HepG2 (cell line): ENCODE measurements at regions not wholly inside any gene's neighbourhood (a gene's known extent, or its start where the extent isn't known, plus 50 kb on each side); places are given as distances from the start of the nearest gene placed in this dataset.

Source experiments
- ATAC-seq: fragments of 200-7000 bp; cut with Tn5 transposase; 3 replicates; pipeline ENCODE4 v1.9.1; 2020; ENCODE audit warnings: mild to moderate bottlenecking, moderate library complexity
- BruUV-seq: library from RNA; stranded (reverse); fragments of 400-500 nt; replicated peaks from 2 replicates; lab custom pipeline; 2021; lab: Mats Ljungman, UMichigan
- CTCF ChIA-PET: fragments of 300-600 bp; formaldehyde crosslinking; extraction: SDS; loops from one replicate; lab custom pipeline; 2021; ENCODE audit warnings: low total read pairs, inconsistent platforms, low intra/inter-chr PET ratio; lab: Yijun Ruan, JAX
- POLR2A ChIA-PET: fragments of 350-600 bp; sonication (Branson Sonifier 250); formaldehyde crosslinking; loops from one replicate; lab custom pipeline; 2020; ENCODE audit warnings: antibody characterized with exemption, inconsistent platforms; lab: Yijun Ruan, JAX
- DNase-seq: peaks from one replicate; pipeline ENCODE4 v3.0.0-alpha.2; 2015; ENCODE audit warnings: low spot score
- FAIRE-seq: peaks from 3 replicates; lab custom pipeline; 2011; peaks lifted over from hg19 to GRCh38; lab: Jason Lieb, UNC
- H2AFZ ChIP-seq: one replicate; pipeline ENCODE4 v1.6.1; 2011; ENCODE audit warnings: low read length, inconsistent platforms
- H3K27ac ChIP-seq: fragments of 300-600 bp; 3 replicates; pipeline ENCODE4 v1.8.0; 2011; ENCODE audit warnings: mixed run types, mild to moderate bottlenecking, mixed read lengths, low read length, inconsistent platforms; ENCODE audit not compliant: insufficient read depth; ENCODE audit errors: extremely low read length
- H3K27me3 ChIP-seq, 2 experiments: fragments of 200-600 bp in 1 of 2; 2 replicates in 1 of 2; 3 replicates in 1 of 2; pipeline versions ENCODE4 v1.6.0 to v1.8.0; 2011; ENCODE audit warnings: low read length in 2 of 2, mild to moderate bottlenecking in 2 of 2, moderate library complexity in 2 of 2, inconsistent platforms in 1 of 2; ENCODE audit not compliant: insufficient read depth in 2 of 2, control insufficient read depth in 1 of 2
- H3K36me3 ChIP-seq, 2 experiments: fragments of 200-600 bp in 1 of 2; replicated peaks in 1 of 2; 2 replicates in 1 of 2; 3 replicates in 1 of 2; pipeline versions ENCODE4 v1.5.1 to v1.8.0; 2011; ENCODE audit warnings: low read length in 2 of 2, inconsistent platforms in 1 of 2; ENCODE audit not compliant: insufficient read depth in 2 of 2, control insufficient read depth in 1 of 2
- H3K4me1 ChIP-seq: 2 replicates; pipeline ENCODE4 v1.5.1; 2012; ENCODE audit warnings: low read length, inconsistent platforms; ENCODE audit not compliant: insufficient read depth
- H3K4me2 ChIP-seq: 2 replicates; pipeline ENCODE4 v1.6.0; 2011; ENCODE audit warnings: low read depth, low read length, inconsistent platforms
- H3K4me3 ChIP-seq, 3 experiments: fragments of 200-600 bp in 1 of 3; sonication (generic), shearing (Covaris generic) in 1 of 3; replicated peaks in 1 of 3; 2 replicates each; pipeline ENCODE4 v1.5.1; 2011 to 2016; ENCODE audit warnings: low read length in 3 of 3, inconsistent platforms in 2 of 3, low read depth in 2 of 3, mild to moderate bottlenecking in 2 of 3, control low read depth in 1 of 3, mixed read lengths in 1 of 3; ENCODE audit not compliant: insufficient read depth in 1 of 3
- H3K79me2 ChIP-seq: one replicate; pipeline ENCODE4 v1.6.1; 2011; ENCODE audit warnings: low read length, inconsistent platforms; ENCODE audit not compliant: insufficient read depth
- H3K9ac ChIP-seq: 2 replicates; pipeline ENCODE4 v1.6.0; 2011; ENCODE audit warnings: mild to moderate bottlenecking, low read depth, low read length, inconsistent platforms; ENCODE audit not compliant: insufficient read depth
- H3K9me3 ChIP-seq: 2 replicates; pipeline ENCODE4 v1.5.1; 2012; ENCODE audit warnings: mild to moderate bottlenecking, low read length
- H4K20me1 ChIP-seq: 2 replicates; pipeline ENCODE4 v1.6.0; 2011; ENCODE audit warnings: inconsistent platforms, mild to moderate bottlenecking, low read length, moderate library complexity; ENCODE audit not compliant: insufficient read depth
- ATM ChIP-seq: fragments of 450-650 bp; IDR thresholded peaks from 2 replicates; pipeline ENCODE4 v1.7.1; 2017; ENCODE audit warnings: mild to moderate bottlenecking, borderline replicate concordance
- CHCHD3 ChIP-seq: sonication (generic); formaldehyde crosslinking; IDR thresholded peaks from 2 replicates; pipeline ENCODE4 v1.8.0; 2022; ENCODE audit warnings: mild to moderate bottlenecking, missing genetic modification reagents, moderate library complexity
- FOSL1 ChIP-seq: sonication (generic); formaldehyde crosslinking; IDR thresholded peaks from 2 replicates; pipeline ENCODE4 v1.9.0; 2021; ENCODE audit warnings: missing genetic modification reagents, borderline replicate concordance
- NFIC ChIP-seq: IDR thresholded peaks from 2 replicates; pipeline ENCODE4 v1.6.1; 2012; ENCODE audit warnings: mild to moderate bottlenecking, low read length, inconsistent platforms
- NR1H2 ChIP-seq: sonication (generic); formaldehyde crosslinking; IDR thresholded peaks from 2 replicates; pipeline ENCODE4 v1.8.1; 2022; ENCODE audit warnings: low read depth, missing genetic modification reagents, borderline replicate concordance
- ZFYVE20 ChIP-seq: sonication (generic); formaldehyde crosslinking; IDR thresholded peaks from 2 replicates; pipeline ENCODE4 v1.8.0; 2023; ENCODE audit warnings: low read depth, mild to moderate bottlenecking, moderate library complexity, missing genetic modification reagents, borderline replicate concordance
- ZNF264 ChIP-seq: sonication (generic); formaldehyde crosslinking; IDR thresholded peaks from 2 replicates; pipeline ENCODE4 v1.4.0; 2020; ENCODE audit warnings: missing genetic modification reagents
- ZSCAN9 ChIP-seq: IDR thresholded peaks from 2 replicates; pipeline ENCODE4 v1.6.1; 2016; ENCODE audit warnings: borderline replicate concordance
- WGBS: methylation state at CpG from one replicate; pipeline ENCODE4 v1.1.6; 2017; ENCODE audit warnings: low lambda C conversion rate; 5-methylcytosine and 5-hydroxymethylcytosine counted together
- in situ Hi-C: cut with HindIII; loops from 2 replicates; pipeline ENCODE4 v1.10.0; 2017; ENCODE audit warnings: low pct_unique_long_range_greater_than_20kb; ENCODE audit not compliant: extremely low pct_ligation_motif_present
- intact Hi-C: fragments of 100-400 bp; cut with micrococcal nuclease; formaldehyde crosslinking; loops from one replicate; pipeline ENCODE4 v1.10.0; 2022; ENCODE audit not compliant: unreplicated experiment
- TF ChIP-seq, protein P1 (sequence below): IDR thresholded peaks from 2 replicates; pipeline ENCODE4 v1.6.1; 2012; ENCODE audit warnings: inconsistent platforms
- TF ChIP-seq, protein P2 (sequence below): IDR thresholded peaks from 2 replicates; pipeline ENCODE4 v1.6.1; 2016; ENCODE audit warnings: low read depth
- TF ChIP-seq, protein P3 (sequence below): sonication (generic); formaldehyde crosslinking; IDR thresholded peaks from 2 replicates; pipeline ENCODE4 v1.8.0; 2022; ENCODE audit warnings: low read depth, missing genetic modification reagents

DNA sequence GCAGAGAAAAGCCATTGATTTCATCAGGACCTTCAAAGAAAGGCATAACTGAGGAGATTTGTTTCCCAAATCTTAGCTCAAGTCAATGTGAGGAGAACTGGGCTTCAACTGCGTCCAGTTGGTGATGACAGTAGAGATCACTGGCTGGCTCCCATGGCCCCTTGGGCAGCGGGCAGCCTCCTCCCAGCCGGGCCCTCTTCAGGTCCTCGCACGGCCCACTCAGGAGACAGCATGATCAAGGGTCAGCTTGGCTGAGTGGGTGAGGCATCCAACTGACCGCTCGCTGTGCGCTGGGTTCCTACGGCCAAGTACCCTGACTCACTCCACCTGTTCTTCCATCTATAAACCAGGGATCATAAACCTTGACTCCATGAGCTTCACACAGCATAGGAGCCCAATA is 274.0 kb downstream of the NSG2 start:
- in situ Hi-C loops: loop anchor here (10.0 kb wide), 1 partner anchor 705 kb away; the partner anchor contains the start of gene BOD1
- no peak for TF ChIP-seq ZFYVE20 (CRISPR knock-in tag)
- TF ChIP-seq, protein P1, sequence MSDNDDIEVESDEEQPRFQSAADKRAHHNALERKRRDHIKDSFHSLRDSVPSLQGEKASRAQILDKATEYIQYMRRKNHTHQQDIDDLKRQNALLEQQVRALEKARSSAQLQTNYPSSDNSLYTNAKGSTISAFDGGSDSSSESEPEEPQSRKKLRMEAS: no peak
- TF ChIP-seq NFIC: no peak
- no peak for TF ChIP-seq ZNF264 (CRISPR knock-in tag)
- no peak for TF ChIP-seq ATM
- no peak for TF ChIP-seq CHCHD3
- TF ChIP-seq FOSL1: no peak
- TF ChIP-seq, protein P2, sequence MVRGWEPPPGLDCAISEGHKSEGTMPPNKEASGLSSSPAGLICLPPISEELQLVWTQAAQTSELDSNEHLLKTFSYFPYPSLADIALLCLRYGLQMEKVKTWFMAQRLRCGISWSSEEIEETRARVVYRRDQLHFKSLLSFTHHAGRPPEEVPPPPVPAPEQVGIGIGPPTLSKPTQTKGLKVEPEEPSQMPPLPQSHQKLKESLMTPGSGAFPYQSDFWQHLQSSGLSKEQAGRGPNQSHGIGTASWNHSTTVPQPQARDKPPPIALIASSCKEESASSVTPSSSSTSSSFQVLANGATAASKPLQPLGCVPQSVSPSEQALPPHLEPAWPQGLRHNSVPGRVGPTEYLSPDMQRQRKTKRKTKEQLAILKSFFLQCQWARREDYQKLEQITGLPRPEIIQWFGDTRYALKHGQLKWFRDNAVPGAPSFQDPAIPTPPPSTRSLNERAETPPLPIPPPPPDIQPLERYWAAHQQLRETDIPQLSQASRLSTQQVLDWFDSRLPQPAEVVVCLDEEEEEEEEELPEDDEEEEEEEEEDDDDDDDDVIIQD (CRISPR knock-in tag): no peak
- TF ChIP-seq, protein P3, sequence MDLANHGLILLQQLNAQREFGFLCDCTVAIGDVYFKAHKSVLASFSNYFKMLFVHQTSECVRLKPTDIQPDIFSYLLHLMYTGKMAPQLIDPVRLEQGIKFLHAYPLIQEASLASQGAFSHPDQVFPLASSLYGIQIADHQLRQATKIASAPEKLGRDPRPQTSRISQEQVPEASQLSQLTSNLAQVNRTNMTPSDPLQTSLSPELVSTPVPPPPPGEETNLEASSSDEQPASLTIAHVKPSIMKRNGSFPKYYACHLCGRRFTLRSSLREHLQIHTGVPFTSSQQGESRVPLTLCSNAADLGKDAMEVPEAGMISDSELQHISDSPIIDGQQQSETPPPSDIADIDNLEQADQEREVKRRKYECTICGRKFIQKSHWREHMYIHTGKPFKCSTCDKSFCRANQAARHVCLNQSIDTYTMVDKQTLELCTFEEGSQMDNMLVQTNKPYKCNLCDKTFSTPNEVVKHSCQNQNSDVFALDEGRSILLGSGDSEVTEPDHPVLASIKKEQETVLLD (CRISPR knock-in tag): no peak
- TF ChIP-seq ZSCAN9 (CRISPR knock-in tag): no peak
- no peak for TF ChIP-seq NR1H2 (CRISPR knock-in tag)
- FAIRE-seq (no peak), DNase-seq (no peak), ATAC-seq (no peak)
- ChIA-PET CTCF (no interaction called here), POLR2A (no interaction called here)
- H3K27ac ChIP-seq: no peak overlapping the region
- no peaks in the 10 kb centered on the region for H4K20me1 ChIP-seq
- H3K4me2 ChIP-seq: no peak overlapping the region
- H3K27me3 ChIP-seq: peaks cover 3 to 16% of the 10 kb centered on the region in 2 experiments; a peak in 3 of 5 replicates
- no peaks in the 10 kb centered on the region for H3K9me3 ChIP-seq
- intact Hi-C loops: no loop called here
- no peaks in the 10 kb centered on the region for H3K4me1 ChIP-seq
- no peak overlapping the region for H3K4me3 ChIP-seq
- H3K9ac ChIP-seq: no peak overlapping the region
- no peaks in the 10 kb centered on the region for H3K36me3 ChIP-seq
- no TSS peak for BruUV-seq
- WGBS: 18% methylated on average over 8 of the region's 9 CpGs
- no peaks in the 10 kb centered on the region for H3K79me2 ChIP-seq
- H2AFZ ChIP-seq: no peak overlapping the region
